ENCODE measurements at regions not wholly inside any gene's neighbourhood (a gene's known extent, or its start where the extent isn't known, plus 50 kb on each side); places are given as distances from the start of the nearest gene placed in this dataset.
A peak's percentile ranks its signal among the peaks of the same experiment; 100 is the strongest.

DNA sequence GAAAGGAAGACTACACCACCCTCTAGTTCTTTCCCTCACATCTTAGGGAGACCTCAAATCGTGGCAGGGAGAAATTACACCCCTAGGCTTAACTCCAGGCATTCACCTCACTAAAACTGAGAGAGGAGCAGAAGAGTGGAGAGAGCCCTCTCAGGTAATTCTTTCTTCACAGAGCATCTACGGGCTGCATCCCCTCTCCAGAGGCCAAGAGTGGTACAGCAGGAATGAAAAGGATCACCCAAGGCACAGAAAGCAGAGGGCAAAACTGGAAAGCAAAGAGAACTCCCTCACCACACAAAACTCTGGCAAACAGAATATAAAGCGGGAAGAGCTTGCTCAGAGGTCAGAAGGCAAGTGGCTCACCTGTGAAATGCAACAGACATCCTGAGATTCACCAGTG lies 661.2 kb downstream of the TBC1D4 start:
- TF ChIP-seq, protein P1, sequence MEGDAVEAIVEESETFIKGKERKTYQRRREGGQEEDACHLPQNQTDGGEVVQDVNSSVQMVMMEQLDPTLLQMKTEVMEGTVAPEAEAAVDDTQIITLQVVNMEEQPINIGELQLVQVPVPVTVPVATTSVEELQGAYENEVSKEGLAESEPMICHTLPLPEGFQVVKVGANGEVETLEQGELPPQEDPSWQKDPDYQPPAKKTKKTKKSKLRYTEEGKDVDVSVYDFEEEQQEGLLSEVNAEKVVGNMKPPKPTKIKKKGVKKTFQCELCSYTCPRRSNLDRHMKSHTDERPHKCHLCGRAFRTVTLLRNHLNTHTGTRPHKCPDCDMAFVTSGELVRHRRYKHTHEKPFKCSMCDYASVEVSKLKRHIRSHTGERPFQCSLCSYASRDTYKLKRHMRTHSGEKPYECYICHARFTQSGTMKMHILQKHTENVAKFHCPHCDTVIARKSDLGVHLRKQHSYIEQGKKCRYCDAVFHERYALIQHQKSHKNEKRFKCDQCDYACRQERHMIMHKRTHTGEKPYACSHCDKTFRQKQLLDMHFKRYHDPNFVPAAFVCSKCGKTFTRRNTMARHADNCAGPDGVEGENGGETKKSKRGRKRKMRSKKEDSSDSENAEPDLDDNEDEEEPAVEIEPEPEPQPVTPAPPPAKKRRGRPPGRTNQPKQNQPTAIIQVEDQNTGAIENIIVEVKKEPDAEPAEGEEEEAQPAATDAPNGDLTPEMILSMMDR (conservative IDR thresholded peaks at IDR 0.05; ENCODE audit: control insufficient read depth, insufficient read depth, low read depth, low read length): no peak
- no peak for DNase-seq (ENCODE audit: low read depth)
- H3K4me3 ChIP-seq (ENCODE audit: control insufficient read depth, low read depth, low read length): no peak overlapping the region

DNA sequence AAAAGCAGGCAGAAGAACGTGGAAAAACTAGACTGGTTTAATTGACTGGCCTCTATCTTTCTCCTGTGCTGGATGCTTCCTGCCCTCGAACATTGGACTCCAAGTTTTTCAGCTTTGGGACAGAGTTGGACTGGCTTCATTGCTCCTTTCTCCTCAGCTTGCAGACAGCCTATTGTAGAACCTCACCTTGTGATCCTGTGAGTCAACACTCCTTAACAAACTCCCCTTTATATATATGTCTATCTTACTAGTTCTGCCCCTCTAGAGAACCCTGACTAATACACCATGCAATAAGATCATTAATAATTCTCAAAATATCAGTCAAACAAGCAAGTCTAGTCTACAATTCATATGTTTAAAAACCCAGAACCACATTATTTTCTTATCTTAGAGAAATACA lies 662.4 kb downstream of the TBC1D4 start:
- no peak for DNase-seq (ENCODE audit: low read depth)
- TF ChIP-seq, protein P1 (conservative IDR thresholded peaks at IDR 0.05; ENCODE audit: control insufficient read depth, insufficient read depth, low read depth, low read length): no peak
- no peak overlapping the region for H3K4me3 ChIP-seq (ENCODE audit: control insufficient read depth, low read depth, low read length)

DNA sequence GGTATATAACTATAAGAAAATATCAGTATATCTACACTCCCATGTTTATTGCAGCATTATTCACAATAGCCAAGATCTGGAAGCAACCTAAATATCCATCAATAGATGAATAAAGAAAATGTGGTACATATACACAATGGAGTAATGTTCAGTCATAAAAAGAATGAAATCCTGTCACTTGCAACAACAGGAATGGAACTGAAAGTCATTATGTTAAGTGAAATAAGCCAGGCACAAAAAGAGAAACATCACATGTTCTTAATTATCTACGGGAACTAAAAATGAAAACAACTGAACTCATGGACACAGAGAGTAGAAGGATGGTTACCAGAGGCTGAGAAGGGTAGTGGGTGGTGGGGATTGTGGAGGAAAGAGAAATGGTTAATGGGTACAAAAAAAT lies 665.2 kb downstream of the TBC1D4 start:
- no peak overlapping the region for H3K4me3 ChIP-seq (ENCODE audit: control insufficient read depth, low read depth, low read length)
- TF ChIP-seq, protein P1 (conservative IDR thresholded peaks at IDR 0.05; ENCODE audit: control insufficient read depth, insufficient read depth, low read depth, low read length): no peak
- peak; percentile 26 for DNase-seq (ENCODE audit: low read depth)

DNA sequence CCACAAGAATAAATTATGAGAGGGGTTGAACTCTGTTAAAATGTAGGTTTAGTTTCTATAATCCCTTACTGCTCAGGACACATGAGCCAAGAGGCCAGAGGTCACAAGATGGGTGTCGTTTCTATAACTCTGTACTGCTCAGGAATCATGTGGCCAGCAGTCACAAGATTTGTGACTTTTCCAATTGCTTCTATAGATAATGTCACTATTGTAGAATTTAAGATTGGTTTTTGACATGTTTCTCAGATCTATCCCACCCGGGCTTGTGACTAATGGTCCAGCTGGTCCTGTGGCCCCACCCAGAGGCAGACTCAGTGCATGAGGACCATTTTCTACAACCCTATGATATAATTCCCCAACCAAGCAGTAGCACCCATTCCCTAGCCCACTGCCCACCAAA lies 662.0 kb upstream of the KLF12 start:
- DNase-seq (ENCODE audit: low read depth): peak; percentile 11
- no peak overlapping the region for H3K4me3 ChIP-seq (ENCODE audit: control insufficient read depth, low read depth, low read length)
- TF ChIP-seq, protein P1 (conservative IDR thresholded peaks at IDR 0.05; ENCODE audit: control insufficient read depth, insufficient read depth, low read depth, low read length): peak; percentile 16

DNA sequence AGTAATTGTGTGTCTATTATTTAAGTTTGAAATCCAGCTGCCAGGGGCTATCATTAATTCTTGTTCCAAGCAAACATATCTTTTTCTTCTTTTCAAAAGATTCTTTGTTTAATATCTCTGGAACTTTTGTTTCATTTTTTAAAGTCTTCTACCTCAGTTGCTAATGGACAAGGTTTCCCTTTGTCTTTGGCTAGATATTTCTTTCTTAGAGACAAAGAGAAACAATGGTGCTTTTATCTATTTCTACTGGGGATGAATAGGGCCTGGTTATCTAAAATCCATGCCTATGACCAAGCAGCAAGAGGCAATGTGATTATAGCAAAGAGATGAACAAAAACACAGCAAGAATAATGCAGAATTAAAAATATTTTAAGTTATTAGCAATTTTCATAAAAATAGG lies 661.3 kb upstream of the KLF12 start:
- DNase-seq (ENCODE audit: low read depth): no peak
- TF ChIP-seq, protein P1 (conservative IDR thresholded peaks at IDR 0.05; ENCODE audit: control insufficient read depth, insufficient read depth, low read depth, low read length): no peak
- H3K4me3 ChIP-seq (ENCODE audit: control insufficient read depth, low read depth, low read length): no peak overlapping the region

DNA sequence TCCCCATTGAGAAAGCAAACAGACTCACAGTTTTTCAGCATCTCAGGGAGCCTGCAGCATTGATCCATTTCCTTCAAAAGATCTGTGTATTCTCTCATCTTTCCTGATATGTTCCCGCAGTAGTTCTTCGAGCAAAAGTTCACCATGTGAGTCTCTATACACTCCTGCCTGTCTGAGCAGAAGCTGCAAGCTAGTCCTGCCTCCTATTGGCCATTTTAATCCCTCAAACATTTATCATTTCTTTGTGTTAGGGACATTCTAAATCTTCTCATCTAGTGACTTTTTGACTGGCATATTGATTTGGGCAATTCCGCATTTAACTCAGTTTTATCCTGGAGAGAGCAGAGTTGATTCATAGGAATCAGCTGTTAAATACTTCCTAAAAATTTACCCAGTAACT lies 660.4 kb upstream of the KLF12 start:
- no peak overlapping the region for H3K4me3 ChIP-seq (ENCODE audit: control insufficient read depth, low read depth, low read length)
- TF ChIP-seq, protein P1 (conservative IDR thresholded peaks at IDR 0.05; ENCODE audit: control insufficient read depth, insufficient read depth, low read depth, low read length): peak; percentile 18
- DNase-seq (ENCODE audit: low read depth): peak; percentile 34

DNA sequence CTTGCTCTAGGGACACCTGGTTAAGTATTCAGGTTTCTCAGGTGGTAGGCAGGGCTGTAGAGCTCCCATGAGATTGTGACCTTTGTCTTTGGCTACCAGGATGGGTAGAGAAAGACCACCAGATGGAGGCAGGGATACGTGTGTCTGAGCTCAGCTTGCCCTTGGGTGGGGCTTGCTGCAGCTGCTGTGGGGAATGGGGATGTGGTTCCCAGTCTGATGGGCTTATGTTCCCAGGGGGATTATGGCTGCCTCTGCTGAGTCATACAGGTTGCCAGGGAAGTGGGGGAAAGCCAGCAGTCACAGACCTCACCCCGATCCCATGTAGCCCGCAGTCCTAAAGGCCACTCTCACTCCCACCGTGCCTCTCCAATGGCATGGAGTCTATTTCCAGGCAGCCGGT lies 659.9 kb upstream of the KLF12 start:
- peak; percentile 12 for DNase-seq (ENCODE audit: low read depth)
- H3K4me3 ChIP-seq (ENCODE audit: control insufficient read depth, low read depth, low read length): no peak overlapping the region
- TF ChIP-seq, protein P1 (conservative IDR thresholded peaks at IDR 0.05; ENCODE audit: control insufficient read depth, insufficient read depth, low read depth, low read length): no peak
